K562 (cell line): ENCODE measurements at regions not wholly inside any gene's neighbourhood (a gene's known extent, or its start where the extent isn't known, plus 50 kb on each side); places are given as distances from the start of the nearest gene placed in this dataset.

Source experiments
- BCL6 ChIP-seq: fragments of 250-450 bp; sonication (Bioruptor Pico); IDR thresholded peaks from 2 replicates; pipeline ENCODE4 v1.4.0; 2020
- GATAD2B ChIP-seq: fragments of 450-650 bp; IDR thresholded peaks from 2 replicates; pipeline ENCODE4 v1.6.1; 2017; ENCODE audit warnings: mild to moderate bottlenecking, borderline replicate concordance
- HNRNPLL ChIP-seq: fragments of 200-400 bp; formaldehyde crosslinking; IDR thresholded peaks from 2 replicates; pipeline ENCODE4 v1.6.1; 2017; ENCODE audit warnings: low read length, low read depth, mild to moderate bottlenecking; ENCODE audit not compliant: poor library complexity, severe bottlenecking
- MCM3 ChIP-seq: fragments of 450-650 bp; IDR thresholded peaks from 2 replicates; pipeline ENCODE4 v1.6.1; 2016
- YY1 ChIP-seq, 3 experiments: IDR thresholded peaks; 2 replicates each; pipeline ENCODE4 v1.6.1; 2011; ENCODE audit warnings: low read length in 2 of 3, mild to moderate bottlenecking in 2 of 3, moderate library complexity in 2 of 3, borderline replicate concordance in 1 of 3, control low read depth in 1 of 3, low read depth in 1 of 3; ENCODE audit not compliant: insufficient read depth in 3 of 3, insufficient replicate concordance in 2 of 3, control insufficient read depth in 1 of 3, insufficient read length in 1 of 3; ENCODE audit errors: extremely low read depth in 1 of 3
- ZNF561 ChIP-seq: fragments of 450-650 bp; formaldehyde crosslinking; conservative IDR thresholded peaks from 2 replicates; pipeline ENCODE4 v1.4.0; 2020; ENCODE audit warnings: mild to moderate bottlenecking, moderate library complexity
- TF ChIP-seq, protein P1 (sequence below), 3 experiments: fragments of 200-800 bp in 1 of 3; fragments of 250-450 bp in 1 of 3; fragments of 450-650 bp in 1 of 3; sonication (Bioruptor Pico) in 1 of 3; sonication (Bioruptor generic) in 1 of 3; formaldehyde crosslinking in 1 of 3; IDR thresholded peaks; 2 replicates each; pipeline versions ENCODE4 v1.6.1 to v1.8.0; 2016 to 2022; ENCODE audit warnings: mild to moderate bottlenecking in 2 of 3, missing genetic modification characterization in 2 of 3, missing compliant biosample characterization in 1 of 3, moderate library complexity in 1 of 3
- TF ChIP-seq, protein P2 (sequence below): fragments of 250-450 bp; sonication (Bioruptor Pico); IDR thresholded peaks from 2 replicates; pipeline ENCODE4 v1.5.0; 2021; ENCODE audit warnings: mild to moderate bottlenecking, borderline replicate concordance
- TF ChIP-seq, protein P3 (sequence below): sonication (generic); formaldehyde crosslinking; IDR thresholded peaks from 2 replicates; pipeline ENCODE4 v1.8.1; 2023; ENCODE audit warnings: mild to moderate bottlenecking, missing genetic modification reagents, moderate library complexity
- TF ChIP-seq, protein P4 (sequence below): sonication (generic); formaldehyde crosslinking; IDR thresholded peaks from 2 replicates; pipeline ENCODE4 v1.9.0; 2022; ENCODE audit warnings: mild to moderate bottlenecking, missing genetic modification reagents

DNA sequence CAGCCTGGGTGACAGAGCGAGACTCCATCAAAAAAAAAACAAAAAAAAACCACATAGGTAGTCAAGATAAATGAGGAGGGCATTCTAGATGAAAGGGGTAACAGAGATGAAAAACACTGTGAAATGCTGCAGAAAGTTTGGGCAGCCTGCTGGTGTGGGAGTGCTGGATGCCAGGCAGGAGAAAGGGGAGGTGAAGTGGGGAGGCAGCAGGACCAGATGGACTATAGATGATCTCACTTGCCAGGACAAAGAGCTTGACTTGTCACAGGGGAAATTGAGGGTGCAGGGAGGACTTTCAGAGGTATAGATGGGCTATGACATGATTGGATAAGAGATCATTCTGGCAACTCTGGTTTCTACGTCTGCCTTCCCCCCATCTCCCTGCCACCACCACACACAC, 519.7 kb upstream of the ZFP42 start (continued):
- TF ChIP-seq, protein P1, sequence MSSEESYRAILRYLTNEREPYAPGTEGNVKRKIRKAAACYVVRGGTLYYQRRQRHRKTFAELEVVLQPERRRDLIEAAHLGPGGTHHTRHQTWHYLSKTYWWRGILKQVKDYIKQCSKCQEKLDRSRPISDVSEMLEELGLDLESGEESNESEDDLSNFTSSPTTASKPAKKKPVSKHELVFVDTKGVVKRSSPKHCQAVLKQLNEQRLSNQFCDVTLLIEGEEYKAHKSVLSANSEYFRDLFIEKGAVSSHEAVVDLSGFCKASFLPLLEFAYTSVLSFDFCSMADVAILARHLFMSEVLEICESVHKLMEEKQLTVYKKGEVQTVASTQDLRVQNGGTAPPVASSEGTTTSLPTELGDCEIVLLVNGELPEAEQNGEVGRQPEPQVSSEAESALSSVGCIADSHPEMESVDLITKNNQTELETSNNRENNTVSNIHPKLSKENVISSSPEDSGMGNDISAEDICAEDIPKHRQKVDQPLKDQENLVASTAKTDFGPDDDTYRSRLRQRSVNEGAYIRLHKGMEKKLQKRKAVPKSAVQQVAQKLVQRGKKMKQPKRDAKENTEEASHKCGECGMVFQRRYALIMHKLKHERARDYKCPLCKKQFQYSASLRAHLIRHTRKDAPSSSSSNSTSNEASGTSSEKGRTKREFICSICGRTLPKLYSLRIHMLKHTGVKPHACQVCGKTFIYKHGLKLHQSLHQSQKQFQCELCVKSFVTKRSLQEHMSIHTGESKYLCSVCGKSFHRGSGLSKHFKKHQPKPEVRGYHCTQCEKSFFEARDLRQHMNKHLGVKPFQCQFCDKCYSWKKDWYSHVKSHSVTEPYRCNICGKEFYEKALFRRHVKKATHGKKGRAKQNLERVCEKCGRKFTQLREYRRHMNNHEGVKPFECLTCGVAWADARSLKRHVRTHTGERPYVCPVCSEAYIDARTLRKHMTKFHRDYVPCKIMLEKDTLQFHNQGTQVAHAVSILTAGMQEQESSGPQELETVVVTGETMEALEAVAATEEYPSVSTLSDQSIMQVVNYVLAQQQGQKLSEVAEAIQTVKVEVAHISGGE (CRISPR knock-in tag; IDR thresholded peaks at IDR 0.05) = no peak
- TF ChIP-seq, protein P2, sequence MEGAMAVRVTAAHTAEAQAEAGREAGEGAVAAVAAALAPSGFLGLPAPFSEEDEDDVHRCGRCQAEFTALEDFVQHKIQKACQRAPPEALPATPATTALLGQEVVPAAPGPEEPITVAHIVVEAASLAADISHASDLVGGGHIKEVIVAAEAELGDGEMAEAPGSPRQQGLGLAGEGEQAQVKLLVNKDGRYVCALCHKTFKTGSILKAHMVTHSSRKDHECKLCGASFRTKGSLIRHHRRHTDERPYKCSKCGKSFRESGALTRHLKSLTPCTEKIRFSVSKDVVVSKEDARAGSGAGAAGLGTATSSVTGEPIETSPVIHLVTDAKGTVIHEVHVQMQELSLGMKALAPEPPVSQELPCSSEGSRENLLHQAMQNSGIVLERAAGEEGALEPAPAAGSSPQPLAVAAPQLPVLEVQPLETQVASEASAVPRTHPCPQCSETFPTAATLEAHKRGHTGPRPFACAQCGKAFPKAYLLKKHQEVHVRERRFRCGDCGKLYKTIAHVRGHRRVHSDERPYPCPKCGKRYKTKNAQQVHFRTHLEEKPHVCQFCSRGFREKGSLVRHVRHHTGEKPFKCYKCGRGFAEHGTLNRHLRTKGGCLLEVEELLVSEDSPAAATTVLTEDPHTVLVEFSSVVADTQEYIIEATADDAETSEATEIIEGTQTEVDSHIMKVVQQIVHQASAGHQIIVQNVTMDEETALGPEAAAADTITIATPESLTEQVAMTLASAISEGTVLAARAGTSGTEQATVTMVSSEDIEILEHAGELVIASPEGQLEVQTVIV (CRISPR knock-in tag) = no peak
- no peak for TF ChIP-seq GATAD2B
- no peak for TF ChIP-seq MCM3
- TF ChIP-seq ZNF561 (CRISPR knock-in tag) = no peak
- no peak for TF ChIP-seq BCL6 (CRISPR knock-in tag)
- TF ChIP-seq, protein P3, sequence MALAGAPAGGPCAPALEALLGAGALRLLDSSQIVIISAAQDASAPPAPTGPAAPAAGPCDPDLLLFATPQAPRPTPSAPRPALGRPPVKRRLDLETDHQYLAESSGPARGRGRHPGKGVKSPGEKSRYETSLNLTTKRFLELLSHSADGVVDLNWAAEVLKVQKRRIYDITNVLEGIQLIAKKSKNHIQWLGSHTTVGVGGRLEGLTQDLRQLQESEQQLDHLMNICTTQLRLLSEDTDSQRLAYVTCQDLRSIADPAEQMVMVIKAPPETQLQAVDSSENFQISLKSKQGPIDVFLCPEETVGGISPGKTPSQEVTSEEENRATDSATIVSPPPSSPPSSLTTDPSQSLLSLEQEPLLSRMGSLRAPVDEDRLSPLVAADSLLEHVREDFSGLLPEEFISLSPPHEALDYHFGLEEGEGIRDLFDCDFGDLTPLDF = no peak
- no peak for TF ChIP-seq YY1 (IDR thresholded peaks at IDR 0.05; ENCODE audit: borderline replicate concordance in 1 of 3, control insufficient read depth in 1 of 3, extremely low read depth in 1 of 3, insufficient read depth in 3 of 3, insufficient read length in 1 of 3, insufficient replicate concordance in 2 of 3, low read depth in 1 of 3, low read length in 2 of 3)
- no peak for TF ChIP-seq HNRNPLL
- TF ChIP-seq, protein P4, sequence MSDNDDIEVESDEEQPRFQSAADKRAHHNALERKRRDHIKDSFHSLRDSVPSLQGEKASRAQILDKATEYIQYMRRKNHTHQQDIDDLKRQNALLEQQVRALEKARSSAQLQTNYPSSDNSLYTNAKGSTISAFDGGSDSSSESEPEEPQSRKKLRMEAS (CRISPR knock-in tag) = no peak
